ENCODE measurements at regions not wholly inside any gene's neighbourhood (a gene's known extent, or its start where the extent isn't known, plus 50 kb on each side); places are given as distances from the start of the nearest gene placed in this dataset.

GRCh38 chr3:73207946-73208440 is 146.5 kb downstream of the EBLN2 start:
- intact Hi-C loops (cut with DNase I): no loop called here
- no peaks in the 10 kb centered on the region for H3K36me3 ChIP-seq (replicated peaks in 1 of 2; ENCODE audit: insufficient read depth in 1 of 2, low read depth in 2 of 2)
- H3K9me3 ChIP-seq: no peaks in the 10 kb centered on the region
- no peak overlapping the region for H3K4me3 ChIP-seq
- no peaks in the 10 kb centered on the region for H3K4me1 ChIP-seq
- no peak overlapping the region for H3K27ac ChIP-seq
- ATAC-seq (no peak), DNase-seq (no peak)
- WGBS, 2 donors: 75% methylated on average over 3 of the region's 3 CpGs
- H3K27me3 ChIP-seq: no peaks in the 10 kb centered on the region
- no peak for TF ChIP-seq CTCF (IDR thresholded peaks at IDR 0.05)
- TF ChIP-seq POLR2A (IDR thresholded peaks at IDR 0.05): no peak

- Histone ChIP-seq H3K36me3 (replicated peaks in 1 of 2; ENCODE audit: insufficient read depth in 1 of 2, low read depth in 2 of 2) (no peaks in the 10 kb centered on the region), H3K9me3 (no peaks in the 10 kb centered on the region), H3K4me3 (no peak overlapping the region), H3K4me1 (no peaks in the 10 kb centered on the region), H3K27ac (no peak overlapping the region), H3K27me3 (no peaks in the 10 kb centered on the region)
- intact Hi-C loops (cut with DNase I): no loop called here
- WGBS, 2 donors: 91 to 100% methylated on average over 3 of the region's 3 CpGs
- DNase-seq (no peak), ATAC-seq (no peak)
- no peak for TF ChIP-seq CTCF (IDR thresholded peaks at IDR 0.05)
- TF ChIP-seq POLR2A (IDR thresholded peaks at IDR 0.05): no peak
These were observed 149.3 kb downstream of the EBLN2 start for GRCh38 chr3:73210759-73211158.

- Histone ChIP-seq H3K9me3 (no peaks in the 10 kb centered on the region), H3K27ac (no peak overlapping the region), H3K36me3 (replicated peaks in 1 of 2; ENCODE audit: insufficient read depth in 1 of 2, low read depth in 2 of 2) (no peaks in the 10 kb centered on the region), H3K4me3 (no peak overlapping the region), H3K27me3 (no peaks in the 10 kb centered on the region), H3K4me1 (no peaks in the 10 kb centered on the region)
- TF ChIP-seq POLR2A (IDR thresholded peaks at IDR 0.05): no peak
- intact Hi-C loops (cut with DNase I): no loop called here
- DNase-seq (no peak), ATAC-seq (no peak)
- 62 to 81% methylated on average over 3 of the region's 3 CpGs for WGBS, 2 donors
These were observed 151.2 kb downstream of the EBLN2 start for GRCh38 chr3:73212683-73213082.

GRCh38 chr3:73213896-73214295 is 152.4 kb downstream of the EBLN2 start:
- H3K4me1 ChIP-seq: no peaks in the 10 kb centered on the region
- H3K9me3 ChIP-seq: no peaks in the 10 kb centered on the region
- intact Hi-C loops (cut with DNase I): no loop called here
- no peak overlapping the region for H3K4me3 ChIP-seq
- no peak overlapping the region for H3K27ac ChIP-seq
- 83 to 86% methylated on average over 1 of the region's 1 CpG for WGBS, 2 donors
- DNase-seq (no peak), ATAC-seq (no peak)
- TF ChIP-seq CTCF (IDR thresholded peaks at IDR 0.05) (no peak), POLR2A (IDR thresholded peaks at IDR 0.05) (no peak)
- no peaks in the 10 kb centered on the region for H3K27me3 ChIP-seq
- no peaks in the 10 kb centered on the region for H3K36me3 ChIP-seq (replicated peaks in 1 of 2; ENCODE audit: insufficient read depth in 1 of 2, low read depth in 2 of 2)

- H3K9me3 ChIP-seq: no peaks in the 10 kb centered on the region
- H3K27ac ChIP-seq: no peak overlapping the region
- H3K36me3 ChIP-seq (replicated peaks in 1 of 2; ENCODE audit: insufficient read depth in 1 of 2, low read depth in 2 of 2): no peaks in the 10 kb centered on the region
- 46 to 49% methylated on average over 2 of the region's 2 CpGs for WGBS, 2 donors
- TF ChIP-seq POLR2A (IDR thresholded peaks at IDR 0.05) (no peak), CTCF (IDR thresholded peaks at IDR 0.05) (no peak)
- DNase-seq (no peak), ATAC-seq (no peak)
- intact Hi-C loops (cut with DNase I): no loop called here
- H3K27me3 ChIP-seq: no peaks in the 10 kb centered on the region
- no peaks in the 10 kb centered on the region for H3K4me1 ChIP-seq
- no peak overlapping the region for H3K4me3 ChIP-seq
These were observed 153.4 kb downstream of the EBLN2 start for GRCh38 chr3:73214846-73215245.

Measured in body of pancreas (tissue), 4 donors.